IgD-negative memory B cell (primary cell): ENCODE measurements at regions not wholly inside any gene's neighbourhood (a gene's known extent, or its start where the extent isn't known, plus 50 kb on each side); places are given as distances from the start of the nearest gene placed in this dataset.
"Not testable (repeated sequence)": the region's sequence is repeated elsewhere in the genome, so short reads cannot be mapped to it uniquely, and the experiment has no call there.

ENCODE experiments used
- H3K27ac Mint-ChIP-seq, 3 donors: one replicate each; pipeline ENCODE4 v1.8.0; 2020 to 2022; ENCODE audit warnings: mild to moderate bottlenecking in 3 of 3, mixed read lengths in 3 of 3, moderate library complexity in 1 of 3
- H3K27me3 Mint-ChIP-seq: one replicate; pipeline ENCODE4 v1.8.0; 2021; ENCODE audit warnings: mixed read lengths
- H3K36me3 Mint-ChIP-seq: one replicate; pipeline ENCODE4 v1.8.0; 2020; ENCODE audit warnings: mild to moderate bottlenecking, mixed read lengths
- H3K4me1 Mint-ChIP-seq, 3 donors: one replicate each; pipeline ENCODE4 v1.8.0; 2020 to 2022; ENCODE audit warnings: mixed read lengths in 3 of 3, mild to moderate bottlenecking in 1 of 3
- H3K4me3 Mint-ChIP-seq, 4 donors: one replicate each; pipeline ENCODE4 v1.8.0; 2020 to 2022; ENCODE audit warnings: mild to moderate bottlenecking in 4 of 4, mixed read lengths in 4 of 4, moderate library complexity in 3 of 4
- H3K9me3 Mint-ChIP-seq, 3 donors: one replicate each; pipeline ENCODE4 v1.8.0; 2020 to 2021; ENCODE audit warnings: mixed read lengths in 3 of 3, mild to moderate bottlenecking in 1 of 3

DNA sequence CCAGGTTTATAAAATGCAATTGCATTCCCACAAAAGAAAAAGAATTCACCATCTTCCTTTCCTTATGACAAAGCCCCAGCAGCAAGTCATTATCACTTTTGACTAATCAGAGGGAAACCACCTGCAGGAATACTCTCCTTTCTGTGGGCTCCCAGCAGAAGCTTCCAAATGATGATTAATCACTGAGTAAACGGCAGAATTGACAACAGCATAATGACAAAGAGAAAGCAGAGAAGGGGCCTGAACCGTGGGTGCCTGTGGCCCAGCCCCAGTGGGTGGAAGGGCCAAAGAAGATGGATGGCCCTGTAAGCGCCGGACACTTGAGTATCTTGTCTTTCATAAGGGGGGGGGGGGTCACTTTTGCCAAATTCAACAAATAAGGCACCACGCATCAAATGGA lies 152.4 kb upstream of the NRBF2 start:
- H3K27ac Mint-ChIP-seq, result no peak overlapping the region
- H3K9me3 Mint-ChIP-seq, result peaks cover 0 to 4% (median 0%) of the 10 kb centered on the region in 3 donors

DNA sequence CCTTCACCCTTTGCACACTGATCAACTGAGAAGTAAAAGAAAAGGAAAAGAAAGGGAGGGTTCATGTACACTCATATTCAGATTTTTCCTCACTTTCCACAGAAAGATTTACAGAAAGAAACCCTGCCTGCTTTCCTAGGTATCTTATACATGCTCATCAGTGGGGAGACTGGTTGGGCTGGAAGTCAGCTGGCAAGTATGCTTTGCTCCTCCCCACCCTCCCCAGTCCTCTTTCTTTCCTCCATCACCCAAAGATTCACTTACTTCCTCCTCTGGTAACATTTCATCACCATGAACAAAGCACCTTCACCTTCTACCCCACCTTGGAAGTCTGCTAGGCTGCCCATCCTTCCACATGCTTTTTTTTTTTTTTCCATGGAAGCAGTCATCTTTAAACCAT lies 153.2 kb upstream of the NRBF2 start:
- Mint-ChIP-seq H3K27me3 (no peaks in the 10 kb centered on the region), H3K4me1 (no peaks in the 10 kb centered on the region), H3K36me3 (peaks cover 2% of the 10 kb centered on the region), H3K4me3 (no peak overlapping the region), H3K27ac (no peak overlapping the region), H3K9me3 (peaks cover 6 to 11% (median 7%) of the 10 kb centered on the region in 3 donors)

More for the DNA sequence above, 152.4 kb upstream of the NRBF2 start:
- no peaks in the 10 kb centered on the region for H3K4me1 Mint-ChIP-seq
- no peaks in the 10 kb centered on the region for H3K27me3 Mint-ChIP-seq
- no peaks in the 10 kb centered on the region for H3K36me3 Mint-ChIP-seq
- no peak overlapping the region for H3K4me3 Mint-ChIP-seq

- Mint-ChIP-seq H3K27ac (no peak overlapping the region), H3K27me3 (no peaks in the 10 kb centered on the region), H3K9me3 (peaks cover 8 to 13% (median 10%) of the 10 kb centered on the region in 3 donors), H3K4me1 (no peaks in the 10 kb centered on the region), H3K36me3 (peaks cover 2% of the 10 kb centered on the region), H3K4me3 (no peak overlapping the region)
These were observed 154.6 kb upstream of the NRBF2 start for GRCh38 chr10:62978482-62978881.

DNA sequence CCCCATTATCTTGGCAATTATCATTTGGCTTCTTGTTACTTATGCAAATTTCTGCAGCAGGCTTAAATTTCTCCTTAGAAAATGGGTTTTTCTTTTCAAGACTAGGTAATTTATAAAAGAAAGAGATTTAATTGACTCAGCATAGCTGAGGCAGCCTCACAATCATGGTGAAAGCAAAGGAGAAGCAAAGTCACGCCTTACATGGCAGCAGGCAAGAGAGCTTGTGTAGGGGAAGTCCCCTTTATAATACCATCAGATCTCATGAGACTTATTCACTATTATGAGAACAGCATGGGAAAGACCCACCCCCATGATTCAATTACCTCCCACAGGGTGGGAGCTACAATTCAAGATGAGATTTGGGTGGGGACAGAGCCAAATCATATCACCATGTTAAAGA lies 158.3 kb upstream of the NRBF2 start:
- not testable (repeated sequence) for H3K4me3 Mint-ChIP-seq

DNA sequence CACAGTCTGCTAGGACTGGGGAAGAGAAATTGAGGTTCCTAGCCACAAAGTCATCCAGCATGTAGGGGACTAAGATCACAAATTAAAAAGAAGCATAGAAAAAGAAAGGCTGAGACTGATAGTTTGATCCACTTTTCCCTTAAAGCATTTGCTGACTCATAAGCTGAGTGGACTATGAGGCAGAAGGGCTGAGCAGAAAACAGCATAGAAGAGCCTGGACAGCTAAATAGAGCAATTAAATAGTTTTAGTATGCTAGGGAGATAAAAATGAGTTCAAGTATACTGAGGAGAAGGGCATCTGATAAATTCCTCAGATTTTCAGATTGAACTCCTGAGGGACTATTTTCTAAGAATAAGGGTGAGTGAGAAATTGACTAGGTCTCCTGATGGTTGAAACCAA lies 155.9 kb upstream of the EGR2 start:
- no peak overlapping the region for H3K4me3 Mint-ChIP-seq
- peaks cover 8 to 13% (median 10%) of the 10 kb centered on the region in 3 donors for H3K9me3 Mint-ChIP-seq
- no peaks in the 10 kb centered on the region for H3K4me1 Mint-ChIP-seq
- H3K27ac Mint-ChIP-seq, result no peak overlapping the region
- peaks cover 2% of the 10 kb centered on the region for H3K36me3 Mint-ChIP-seq
- peaks cover 4% of the 10 kb centered on the region for H3K27me3 Mint-ChIP-seq

More for the DNA sequence above, 158.3 kb upstream of the NRBF2 start:
- not testable (repeated sequence) for H3K4me1 Mint-ChIP-seq, H3K36me3 Mint-ChIP-seq, H3K27me3 Mint-ChIP-seq, H3K27ac Mint-ChIP-seq
- H3K9me3 Mint-ChIP-seq, result peaks cover 8 to 13% (median 10%) of the 10 kb centered on the region in 3 donors

- no peaks in the 10 kb centered on the region for H3K4me1 Mint-ChIP-seq
- H3K27ac Mint-ChIP-seq, result no peak overlapping the region
- peaks cover 4% of the 10 kb centered on the region for H3K27me3 Mint-ChIP-seq
- no peak overlapping the region for H3K4me3 Mint-ChIP-seq
- H3K9me3 Mint-ChIP-seq, result no peaks in the 10 kb centered on the region
- H3K36me3 Mint-ChIP-seq, result no peaks in the 10 kb centered on the region
These were observed 147.9 kb upstream of the EGR2 start for GRCh38 chr10:62964026-62964425.

DNA sequence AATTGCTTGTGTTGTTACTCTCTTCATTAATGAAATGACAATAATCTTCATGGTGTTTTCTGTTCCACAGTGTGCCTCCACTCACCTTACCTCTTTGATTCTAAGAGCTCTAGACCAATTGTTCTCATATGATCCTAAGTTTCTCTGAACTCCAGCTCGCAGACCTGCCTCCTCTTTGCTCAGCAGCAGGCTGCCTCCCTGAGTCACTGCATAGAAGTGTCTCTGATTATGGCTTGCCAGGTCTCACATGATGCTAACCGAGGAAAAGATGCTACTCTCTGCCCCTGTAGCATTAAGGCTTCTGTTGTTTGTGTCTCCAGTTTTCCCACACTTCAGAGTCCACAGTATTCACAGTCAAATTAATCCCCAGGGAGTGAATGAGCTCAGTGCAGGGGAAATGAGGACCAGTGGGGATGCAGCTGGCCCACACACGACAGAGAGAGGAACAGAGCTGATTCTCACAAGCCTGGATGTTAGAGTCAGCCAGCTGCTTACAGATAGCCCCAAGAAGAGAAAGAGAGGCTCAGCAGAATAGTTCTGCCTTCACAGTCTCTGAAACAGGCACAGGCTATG lies 145.9 kb upstream of the EGR2 start:
- H3K4me1 Mint-ChIP-seq, result no peaks in the 10 kb centered on the region
- H3K27ac Mint-ChIP-seq, result no peak overlapping the region
- H3K4me3 Mint-ChIP-seq, result no peak overlapping the region
- no peaks in the 10 kb centered on the region for H3K27me3 Mint-ChIP-seq
- no peaks in the 10 kb centered on the region for H3K36me3 Mint-ChIP-seq
- no peaks in the 10 kb centered on the region for H3K9me3 Mint-ChIP-seq

GRCh38 chr10:62960416-62960815 lies 144.2 kb upstream of the EGR2 start:
- Mint-ChIP-seq H3K27ac (no peak overlapping the region), H3K9me3 (no peaks in the 10 kb centered on the region), H3K36me3 (no peaks in the 10 kb centered on the region), H3K4me1 (no peaks in the 10 kb centered on the region), H3K4me3 (no peak overlapping the region), H3K27me3 (no peaks in the 10 kb centered on the region)

- Mint-ChIP-seq H3K36me3 (no peaks in the 10 kb centered on the region), H3K4me3 (no peak overlapping the region), H3K9me3 (no peaks in the 10 kb centered on the region), H3K27me3 (no peaks in the 10 kb centered on the region), H3K27ac (no peak overlapping the region), H3K4me1 (no peaks in the 10 kb centered on the region)
These were observed 143.4 kb upstream of the EGR2 start for GRCh38 chr10:62959553-62959952.

DNA sequence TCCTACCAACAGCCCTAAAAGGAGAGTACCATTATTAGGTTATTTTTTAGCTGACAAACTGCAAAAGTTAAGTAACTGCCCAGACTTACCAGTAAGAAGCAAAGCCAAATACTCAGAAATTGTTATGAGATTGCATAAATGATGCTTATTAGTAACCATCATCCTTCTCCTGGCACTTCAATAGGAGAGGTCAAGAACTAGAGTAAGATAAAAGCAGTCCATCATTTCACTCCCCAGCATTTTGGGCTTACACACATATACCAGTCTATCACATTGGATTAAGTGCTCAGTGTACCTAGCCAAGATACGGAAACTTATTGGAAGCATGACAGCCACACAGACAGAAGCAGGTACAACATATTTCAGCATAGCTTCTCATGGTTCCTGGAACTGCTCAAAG lies 142.8 kb upstream of the EGR2 start:
- no peaks in the 10 kb centered on the region for H3K4me1 Mint-ChIP-seq
- no peak overlapping the region for H3K4me3 Mint-ChIP-seq
- H3K27ac Mint-ChIP-seq, result no peak overlapping the region
- H3K36me3 Mint-ChIP-seq, result no peaks in the 10 kb centered on the region
- H3K9me3 Mint-ChIP-seq, result no peaks in the 10 kb centered on the region
- H3K27me3 Mint-ChIP-seq, result no peaks in the 10 kb centered on the region

- Mint-ChIP-seq H3K27me3 (peaks cover 5% of the 10 kb centered on the region), H3K27ac (no peak overlapping the region), H3K9me3 (peaks cover 0 to 6% (median 5%) of the 10 kb centered on the region in 3 donors), H3K36me3 (peaks cover 4% of the 10 kb centered on the region), H3K4me3 (no peak overlapping the region), H3K4me1 (peaks cover 0 to 2% (median 0%) of the 10 kb centered on the region in 3 donors)
These were observed 130.1 kb upstream of the EGR2 start for GRCh38 chr10:62946278-62946677.

- H3K27ac Mint-ChIP-seq, result no peak overlapping the region
- peaks cover 3% of the 10 kb centered on the region for H3K27me3 Mint-ChIP-seq
- no peaks in the 10 kb centered on the region for H3K4me1 Mint-ChIP-seq
- H3K9me3 Mint-ChIP-seq, result no peaks in the 10 kb centered on the region
- H3K36me3 Mint-ChIP-seq, result no peaks in the 10 kb centered on the region
- H3K4me3 Mint-ChIP-seq, result no peak overlapping the region
These were observed 123.5 kb upstream of the EGR2 start for GRCh38 chr10:62939698-62940097.

DNA sequence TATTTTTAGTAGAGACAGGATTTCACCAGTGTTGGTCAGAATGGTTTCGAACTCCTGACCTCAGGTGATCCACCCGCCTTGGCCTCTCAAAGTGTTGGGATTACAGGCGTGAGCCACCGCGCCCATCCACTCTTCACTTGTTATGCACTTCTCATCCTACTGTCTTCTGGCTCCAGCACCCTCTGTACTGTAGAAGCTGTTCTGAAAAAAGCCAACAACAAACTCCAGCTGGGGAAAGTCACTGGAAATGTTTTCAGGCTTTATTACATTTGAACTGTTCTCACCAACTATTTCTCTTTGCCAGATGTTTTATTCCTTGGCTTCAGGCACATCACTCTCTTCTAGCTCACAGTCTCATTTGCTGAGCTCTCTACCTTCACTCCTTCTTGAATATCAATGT lies 122.5 kb upstream of the EGR2 start:
- Mint-ChIP-seq H3K36me3 (no peaks in the 10 kb centered on the region), H3K9me3 (no peaks in the 10 kb centered on the region), H3K4me3 (no peak overlapping the region), H3K27me3 (peaks cover 4% of the 10 kb centered on the region), H3K4me1 (no peaks in the 10 kb centered on the region), H3K27ac (no peak overlapping the region)

DNA sequence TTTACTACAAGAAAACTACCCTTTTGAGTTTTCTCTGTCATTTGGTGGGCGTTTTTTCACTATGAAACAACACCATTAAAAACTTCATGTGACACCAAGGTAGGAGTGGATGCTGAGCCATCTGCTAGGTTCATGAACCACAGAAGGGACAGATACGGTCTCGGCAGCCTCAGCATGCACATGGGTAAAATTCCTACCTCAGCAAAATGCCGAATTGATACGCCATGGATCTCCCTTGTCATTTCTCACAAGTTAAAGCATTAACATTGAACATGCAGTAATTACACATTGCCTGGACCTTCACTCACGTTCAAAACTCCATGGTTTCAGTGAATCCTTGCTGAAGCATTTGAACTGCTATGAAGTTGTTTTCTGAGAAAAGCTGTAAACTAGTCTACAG lies 121.5 kb upstream of the EGR2 start:
- Mint-ChIP-seq H3K4me1 (no peaks in the 10 kb centered on the region), H3K27ac (no peak overlapping the region), H3K4me3 (no peak overlapping the region), H3K27me3 (peaks cover 4% of the 10 kb centered on the region), H3K36me3 (no peaks in the 10 kb centered on the region), H3K9me3 (no peaks in the 10 kb centered on the region)

- peaks cover 4% of the 10 kb centered on the region for H3K27me3 Mint-ChIP-seq
- H3K4me3 Mint-ChIP-seq, result no peak overlapping the region
- no peaks in the 10 kb centered on the region for H3K36me3 Mint-ChIP-seq
- no peak overlapping the region for H3K27ac Mint-ChIP-seq
- no peaks in the 10 kb centered on the region for H3K4me1 Mint-ChIP-seq
- H3K9me3 Mint-ChIP-seq, result no peaks in the 10 kb centered on the region
These were observed 118.9 kb upstream of the EGR2 start for GRCh38 chr10:62935022-62935421.

DNA sequence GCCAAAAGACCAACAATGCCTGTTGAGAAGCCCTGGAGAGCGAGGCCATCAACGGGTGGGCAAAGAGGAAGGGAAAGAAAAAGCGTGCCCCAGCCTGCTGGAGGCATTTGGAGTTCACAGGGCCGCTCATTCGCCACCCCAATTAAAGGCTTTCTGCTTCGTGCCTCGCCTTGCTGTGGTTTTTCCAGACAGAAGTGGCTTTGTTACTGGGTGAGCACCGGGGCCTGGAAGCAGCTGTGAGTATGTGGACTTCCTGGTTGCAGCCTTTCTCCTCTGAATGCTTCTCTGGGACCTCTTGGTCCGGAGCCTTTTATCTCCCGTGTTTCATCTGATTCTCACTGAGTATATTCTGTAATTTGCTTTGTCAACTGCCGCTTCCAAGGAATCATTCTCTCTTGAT lies 118.1 kb upstream of the EGR2 start:
- Mint-ChIP-seq H3K36me3 (no peaks in the 10 kb centered on the region), H3K4me1 (no peaks in the 10 kb centered on the region), H3K9me3 (no peaks in the 10 kb centered on the region), H3K27me3 (peaks cover 2% of the 10 kb centered on the region), H3K27ac (no peak overlapping the region), H3K4me3 (no peak overlapping the region)

DNA sequence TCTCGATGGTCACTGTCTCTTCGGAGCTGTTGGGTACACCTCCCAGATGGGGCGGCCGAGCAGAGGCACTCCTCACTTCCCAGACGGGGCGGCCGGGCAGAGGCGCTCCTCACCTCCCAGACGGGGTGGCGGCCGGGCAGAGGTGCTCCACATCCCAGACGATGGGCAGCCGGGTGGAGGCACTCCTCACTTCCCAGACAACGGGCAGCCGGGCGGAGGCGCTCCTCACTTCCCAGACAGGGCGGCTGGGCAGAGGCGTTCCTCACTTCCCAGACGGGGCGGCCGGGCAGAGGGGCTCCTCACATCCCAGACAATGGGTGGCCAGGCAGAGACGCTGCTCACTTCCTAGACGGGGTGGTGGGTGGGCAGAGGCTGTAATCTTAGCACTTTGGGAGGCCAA lies 112.6 kb upstream of the EGR2 start:
- not testable (repeated sequence) for H3K4me1 Mint-ChIP-seq, H3K9me3 Mint-ChIP-seq, H3K36me3 Mint-ChIP-seq, H3K4me3 Mint-ChIP-seq, H3K27ac Mint-ChIP-seq, H3K27me3 Mint-ChIP-seq
